GM12878 (cell line): ENCODE measurements at regions not wholly inside any gene's neighbourhood (a gene's known extent, or its start where the extent isn't known, plus 50 kb on each side); places are given as distances from the start of the nearest gene placed in this dataset.

Source experiments
- ATAC-seq: fragments of 200-7000 bp; cut with Tn5 transposase; 3 replicates; pipeline ENCODE4 v1.9.1; 2020; ENCODE audit warnings: mild to moderate bottlenecking, moderate library complexity
- BruUV-seq: library from RNA; stranded (reverse); fragments of 400-500 nt; replicated peaks from 2 replicates; lab custom pipeline; 2021; lab: Mats Ljungman, UMichigan
- CTCF ChIA-PET: fragments of 300-600 bp; sonication (Branson Sonifier 250); formaldehyde crosslinking; extraction: SDS; loops from one replicate; lab custom pipeline; 2021; ENCODE audit warnings: inconsistent platforms; lab: Yijun Ruan, JAX
- POLR2A ChIA-PET: fragments of 350-600 bp; formaldehyde crosslinking; extraction: SDS; loops from one replicate; lab custom pipeline; 2021; ENCODE audit warnings: inconsistent platforms; lab: Charles Lee
- RAD21 ChIA-PET: fragments of 300-600 bp; sonication (Branson Sonifier 250); formaldehyde crosslinking; loops from one replicate; lab custom pipeline; 2023; ENCODE audit warnings: antibody characterized with exemption; ENCODE audit not compliant: unreplicated experiment; lab: Charles Lee
- SMC1A ChIA-PET: fragments of 300-600 bp; sonication (Branson Sonifier 250); formaldehyde crosslinking; loops from one replicate; lab custom pipeline; 2023; ENCODE audit not compliant: unreplicated experiment, uncharacterized antibody; lab: Charles Lee
- DNase-seq: peaks from one replicate; pipeline ENCODE4 v3.0.0-alpha.2; 2011; ENCODE audit warnings: low read depth, low spot score
- FAIRE-seq: peaks from 3 replicates; lab custom pipeline; 2011; peaks lifted over from hg19 to GRCh38; lab: Jason Lieb, UNC
- H2AFZ ChIP-seq: 2 replicates; pipeline ENCODE4 v1.6.0; 2011; ENCODE audit warnings: low read depth, low read length, control low read depth; ENCODE audit not compliant: control insufficient read depth
- H3K27ac ChIP-seq: 2 replicates; pipeline ENCODE4 v1.5.1; 2011; ENCODE audit warnings: control low read depth; ENCODE audit not compliant: control insufficient read depth, insufficient read depth
- H3K27me3 ChIP-seq, 2 experiments: replicated peaks in 1 of 2; 2 replicates each; pipeline versions ENCODE4 v1.6.0 to v1.6.1; 2011; ENCODE audit warnings: low read length in 1 of 2; ENCODE audit not compliant: control insufficient read depth in 2 of 2, insufficient read depth in 2 of 2
- H3K36me3 ChIP-seq, 2 experiments: 2 replicates each; pipeline ENCODE4 v1.5.1; 2011; ENCODE audit warnings: low read length in 1 of 2; ENCODE audit not compliant: control insufficient read depth in 2 of 2, insufficient read depth in 2 of 2
- H3K4me1 ChIP-seq: 2 replicates; pipeline ENCODE4 v1.6.1; 2011; ENCODE audit warnings: mild to moderate bottlenecking, low read length, moderate library complexity, mixed read lengths; ENCODE audit not compliant: control insufficient read depth, insufficient read depth
- H3K4me2 ChIP-seq: 2 replicates; pipeline ENCODE4 v1.6.0; 2011; ENCODE audit warnings: control low read depth; ENCODE audit not compliant: control insufficient read depth, insufficient read depth
- H3K4me3 ChIP-seq: fragments of 200-600 bp; sonication (generic); 2 replicates; pipeline ENCODE4 v1.5.1; 2016
- H3K79me2 ChIP-seq: 2 replicates; pipeline ENCODE4 v1.6.0; 2011; ENCODE audit warnings: low read length; ENCODE audit not compliant: control insufficient read depth, insufficient read depth
- H3K9ac ChIP-seq: 2 replicates; pipeline ENCODE4 v1.8.0; 2011; ENCODE audit warnings: low read length, control low read depth, mixed read lengths; ENCODE audit not compliant: control insufficient read depth, insufficient read depth
- H3K9me3 ChIP-seq: replicated peaks from 3 replicates; pipeline ENCODE4 v1.5.1; 2011; ENCODE audit warnings: mild to moderate bottlenecking, low read length; ENCODE audit not compliant: control insufficient read depth, insufficient read depth
- H4K20me1 ChIP-seq: 2 replicates; pipeline ENCODE4 v1.6.0; 2011; ENCODE audit not compliant: control insufficient read depth, insufficient read depth
- DPF2 ChIP-seq: fragments of 450-650 bp; IDR thresholded peaks from 2 replicates; pipeline ENCODE4 v1.6.1; 2017; ENCODE audit warnings: mild to moderate bottlenecking
- EGR1 ChIP-seq, 2 experiments: IDR thresholded peaks; 1 replicate in 1 of 2; 2 replicates in 1 of 2; pipeline ENCODE4 v1.6.1; 2011 to 2012; ENCODE audit warnings: low read depth in 2 of 2, low read length in 2 of 2, borderline replicate concordance in 1 of 2, mild to moderate bottlenecking in 1 of 2, moderate library complexity in 1 of 2
- EP300 ChIP-seq, 2 experiments: fragments of 150-350 bp in 1 of 2; IDR thresholded peaks; 2 replicates each; pipeline ENCODE4 v1.6.1; 2011 to 2012; ENCODE audit warnings: low read depth in 2 of 2, low read length in 2 of 2, borderline replicate concordance in 1 of 2, improper control_type of control experiment in 1 of 2, inconsistent platforms in 1 of 2; ENCODE audit not compliant: control insufficient read depth in 1 of 2
- EZH2 ChIP-seq: IDR thresholded peaks from 2 replicates; pipeline ENCODE4 v1.6.1; 2012; ENCODE audit warnings: low read depth, mild to moderate bottlenecking, control low read depth, inconsistent platforms, low read length, borderline replicate concordance; ENCODE audit not compliant: control insufficient read depth
- HDAC6 ChIP-seq: fragments of 200-600 bp; sonication (generic); IDR thresholded peaks from one replicate; pipeline ENCODE4 v1.8.0; 2017; ENCODE audit warnings: antibody characterized with exemption; ENCODE audit not compliant: unreplicated experiment
- NFXL1 ChIP-seq: fragments of 450-650 bp; IDR thresholded peaks from 2 replicates; pipeline ENCODE4 v1.6.1; 2017; ENCODE audit warnings: antibody characterized with exemption, mild to moderate bottlenecking, borderline replicate concordance
- PAX5 ChIP-seq: IDR thresholded peaks from 2 replicates; pipeline ENCODE4 v1.6.1; 2011; ENCODE audit warnings: low read depth, low read length, borderline replicate concordance
- STAT3 ChIP-seq: IDR thresholded peaks from 2 replicates; pipeline ENCODE4 v1.6.1; 2011; ENCODE audit warnings: low read depth, low read length, improper control_type of control experiment
- TBL1XR1 ChIP-seq: IDR thresholded peaks from 2 replicates; pipeline ENCODE4 v1.6.1; 2012; ENCODE audit warnings: low read depth, low read length, improper control_type of control experiment
- TCF3 ChIP-seq: IDR thresholded peaks from 2 replicates; pipeline ENCODE4 v1.6.1; 2012; ENCODE audit warnings: low read depth, mild to moderate bottlenecking, low read length, borderline replicate concordance; ENCODE audit not compliant: insufficient read depth
- WRNIP1 ChIP-seq: IDR thresholded peaks from 2 replicates; pipeline ENCODE4 v1.6.1; 2011; ENCODE audit warnings: low read depth, low read length, improper control_type of control experiment, borderline replicate concordance
- YBX1 ChIP-seq: fragments of 450-650 bp; IDR thresholded peaks from 2 replicates; pipeline ENCODE4 v1.6.1; 2016; ENCODE audit warnings: antibody characterized with exemption
- ZNF207 ChIP-seq: fragments of 450-650 bp; IDR thresholded peaks from 2 replicates; pipeline ENCODE4 v1.6.1; 2014; ENCODE audit warnings: antibody characterized with exemption, mild to moderate bottlenecking, borderline replicate concordance
- WGBS: methylation state at CpG from one replicate; pipeline ENCODE4 v1.1.6; 2016; ENCODE audit warnings: low lambda C conversion rate; ENCODE audit not compliant: insufficient replicate concordance, insufficient coverage; ENCODE audit errors: missing lambda C conversion rate; 5-methylcytosine and 5-hydroxymethylcytosine counted together
- in situ Hi-C: fragments of 300-500 bp; cut with MboI; formaldehyde crosslinking; loops from 9 replicates; pipeline ENCODE4 v1.14.3; 2018; ENCODE audit warnings: mixed read lengths
- intact Hi-C: fragments of 100-400 bp; cut with micrococcal nuclease; formaldehyde crosslinking; loops from one replicate; pipeline ENCODE4 v1.14.2; 2022; ENCODE audit not compliant: unreplicated experiment
- TF ChIP-seq, protein P1 (sequence below): IDR thresholded peaks from 2 replicates; pipeline ENCODE4 v1.6.1; 2011; ENCODE audit warnings: borderline replicate concordance, low read depth, mild to moderate bottlenecking, moderate library complexity, low read length; ENCODE audit not compliant: insufficient read depth, poor library complexity, severe bottlenecking
- TF ChIP-seq, protein P2 (sequence below): fragments of 450-650 bp; IDR thresholded peaks from 2 replicates; pipeline ENCODE4 v1.6.1; 2018; ENCODE audit warnings: mild to moderate bottlenecking, low read depth, moderate library complexity; ENCODE audit not compliant: partially characterized antibody
- TF ChIP-seq, protein P3 (sequence below): fragments of 450-650 bp; conservative IDR thresholded peaks from 2 replicates; pipeline ENCODE4 v1.6.1; 2017; ENCODE audit warnings: mild to moderate bottlenecking, moderate library complexity
- TF ChIP-seq, protein P4 (sequence below): fragments of 450-650 bp; IDR thresholded peaks from 2 replicates; pipeline ENCODE4 v1.6.1; 2016; ENCODE audit warnings: mild to moderate bottlenecking

DNA sequence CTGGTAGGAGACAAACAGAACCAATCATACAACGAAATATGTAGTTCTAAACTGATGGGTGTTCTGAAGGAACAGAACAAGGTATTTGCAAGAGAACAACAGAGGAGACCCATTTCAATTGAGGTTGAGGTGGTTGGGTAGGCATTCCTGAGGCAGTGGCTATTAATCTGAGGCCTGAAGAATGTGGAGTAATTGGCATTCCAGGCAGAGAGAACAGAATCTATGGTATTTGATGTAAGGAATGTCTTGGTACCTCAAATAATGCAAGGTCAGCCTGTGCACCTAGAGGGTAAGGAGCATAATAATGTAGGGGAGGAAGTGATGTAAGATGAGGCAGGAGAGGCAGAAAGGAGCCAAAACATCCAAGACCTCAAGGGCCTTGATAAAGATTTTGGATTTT, 109.5 kb upstream of the TEX13C start:
- ChIA-PET CTCF (no interaction called here), SMC1A (no interaction called here), RAD21 (no interaction called here), POLR2A (no interaction called here)
- no peaks in the 10 kb centered on the region; the same call in 2 of the 3 replicates for H3K9me3 ChIP-seq
- no peaks in the 10 kb centered on the region for H3K4me1 ChIP-seq
- no peak overlapping the region for H2AFZ ChIP-seq
- H3K27ac ChIP-seq, result no peak overlapping the region
- no peak overlapping the region for H3K9ac ChIP-seq
- BruUV-seq, result no TSS peak
- H3K36me3 ChIP-seq, result no peaks in the 10 kb centered on the region
- no peaks in the 10 kb centered on the region for H4K20me1 ChIP-seq
- FAIRE-seq (no peak), DNase-seq (no peak), ATAC-seq (no peak)
- intact Hi-C loops, result no loop called here
- WGBS, result 0% methylated on average over 1 of the region's 1 CpG
- no peak overlapping the region for H3K4me3 ChIP-seq
- no peaks in the 10 kb centered on the region for H3K27me3 ChIP-seq
- no peak for TF ChIP-seq HDAC6
- no peak for TF ChIP-seq ZNF207
- TF ChIP-seq DPF2, result no peak
- TF ChIP-seq PAX5, result no peak
- TF ChIP-seq, protein P1, sequence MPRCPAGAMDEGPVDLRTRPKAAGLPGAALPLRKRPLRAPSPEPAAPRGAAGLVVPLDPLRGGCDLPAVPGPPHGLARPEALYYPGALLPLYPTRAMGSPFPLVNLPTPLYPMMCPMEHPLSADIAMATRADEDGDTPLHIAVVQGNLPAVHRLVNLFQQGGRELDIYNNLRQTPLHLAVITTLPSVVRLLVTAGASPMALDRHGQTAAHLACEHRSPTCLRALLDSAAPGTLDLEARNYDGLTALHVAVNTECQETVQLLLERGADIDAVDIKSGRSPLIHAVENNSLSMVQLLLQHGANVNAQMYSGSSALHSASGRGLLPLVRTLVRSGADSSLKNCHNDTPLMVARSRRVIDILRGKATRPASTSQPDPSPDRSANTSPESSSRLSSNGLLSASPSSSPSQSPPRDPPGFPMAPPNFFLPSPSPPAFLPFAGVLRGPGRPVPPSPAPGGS, result no peak
- TF ChIP-seq EP300 (IDR thresholded peaks at IDR 0.05; ENCODE audit: borderline replicate concordance in 1 of 2, control insufficient read depth in 1 of 2, low read depth in 2 of 2, low read length in 2 of 2), result no peak
- no peak for TF ChIP-seq NFXL1
- TF ChIP-seq YBX1, result no peak
- TF ChIP-seq, protein P2, sequence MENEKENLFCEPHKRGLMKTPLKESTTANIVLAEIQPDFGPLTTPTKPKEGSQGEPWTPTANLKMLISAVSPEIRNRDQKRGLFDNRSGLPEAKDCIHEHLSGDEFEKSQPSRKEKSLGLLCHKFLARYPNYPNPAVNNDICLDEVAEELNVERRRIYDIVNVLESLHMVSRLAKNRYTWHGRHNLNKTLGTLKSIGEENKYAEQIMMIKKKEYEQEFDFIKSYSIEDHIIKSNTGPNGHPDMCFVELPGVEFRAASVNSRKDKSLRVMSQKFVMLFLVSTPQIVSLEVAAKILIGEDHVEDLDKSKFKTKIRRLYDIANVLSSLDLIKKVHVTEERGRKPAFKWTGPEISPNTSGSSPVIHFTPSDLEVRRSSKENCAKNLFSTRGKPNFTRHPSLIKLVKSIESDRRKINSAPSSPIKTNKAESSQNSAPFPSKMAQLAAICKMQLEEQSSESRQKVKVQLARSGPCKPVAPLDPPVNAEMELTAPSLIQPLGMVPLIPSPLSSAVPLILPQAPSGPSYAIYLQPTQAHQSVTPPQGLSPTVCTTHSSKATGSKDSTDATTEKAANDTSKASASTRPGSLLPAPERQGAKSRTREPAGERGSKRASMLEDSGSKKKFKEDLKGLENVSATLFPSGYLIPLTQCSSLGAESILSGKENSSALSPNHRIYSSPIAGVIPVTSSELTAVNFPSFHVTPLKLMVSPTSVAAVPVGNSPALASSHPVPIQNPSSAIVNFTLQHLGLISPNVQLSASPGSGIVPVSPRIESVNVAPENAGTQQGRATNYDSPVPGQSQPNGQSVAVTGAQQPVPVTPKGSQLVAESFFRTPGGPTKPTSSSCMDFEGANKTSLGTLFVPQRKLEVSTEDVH, result no peak
- TF ChIP-seq STAT3, result no peak
- TF ChIP-seq, protein P3, sequence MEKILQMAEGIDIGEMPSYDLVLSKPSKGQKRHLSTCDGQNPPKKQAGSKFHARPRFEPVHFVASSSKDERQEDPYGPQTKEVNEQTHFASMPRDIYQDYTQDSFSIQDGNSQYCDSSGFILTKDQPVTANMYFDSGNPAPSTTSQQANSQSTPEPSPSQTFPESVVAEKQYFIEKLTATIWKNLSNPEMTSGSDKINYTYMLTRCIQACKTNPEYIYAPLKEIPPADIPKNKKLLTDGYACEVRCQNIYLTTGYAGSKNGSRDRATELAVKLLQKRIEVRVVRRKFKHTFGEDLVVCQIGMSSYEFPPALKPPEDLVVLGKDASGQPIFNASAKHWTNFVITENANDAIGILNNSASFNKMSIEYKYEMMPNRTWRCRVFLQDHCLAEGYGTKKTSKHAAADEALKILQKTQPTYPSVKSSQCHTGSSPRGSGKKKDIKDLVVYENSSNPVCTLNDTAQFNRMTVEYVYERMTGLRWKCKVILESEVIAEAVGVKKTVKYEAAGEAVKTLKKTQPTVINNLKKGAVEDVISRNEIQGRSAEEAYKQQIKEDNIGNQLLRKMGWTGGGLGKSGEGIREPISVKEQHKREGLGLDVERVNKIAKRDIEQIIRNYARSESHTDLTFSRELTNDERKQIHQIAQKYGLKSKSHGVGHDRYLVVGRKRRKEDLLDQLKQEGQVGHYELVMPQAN, result no peak
- TF ChIP-seq WRNIP1, result no peak
- TF ChIP-seq EZH2, result no peak
- TF ChIP-seq, protein P4, sequence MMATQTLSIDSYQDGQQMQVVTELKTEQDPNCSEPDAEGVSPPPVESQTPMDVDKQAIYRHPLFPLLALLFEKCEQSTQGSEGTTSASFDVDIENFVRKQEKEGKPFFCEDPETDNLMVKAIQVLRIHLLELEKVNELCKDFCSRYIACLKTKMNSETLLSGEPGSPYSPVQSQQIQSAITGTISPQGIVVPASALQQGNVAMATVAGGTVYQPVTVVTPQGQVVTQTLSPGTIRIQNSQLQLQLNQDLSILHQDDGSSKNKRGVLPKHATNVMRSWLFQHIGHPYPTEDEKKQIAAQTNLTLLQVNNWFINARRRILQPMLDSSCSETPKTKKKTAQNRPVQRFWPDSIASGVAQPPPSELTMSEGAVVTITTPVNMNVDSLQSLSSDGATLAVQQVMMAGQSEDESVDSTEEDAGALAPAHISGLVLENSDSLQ, result no peak
- no peak for TF ChIP-seq EGR1 (IDR thresholded peaks at IDR 0.05; ENCODE audit: borderline replicate concordance in 1 of 2, low read depth in 2 of 2, low read length in 2 of 2)
- TF ChIP-seq TCF3, result no peak
- no peak for TF ChIP-seq TBL1XR1
- no peak overlapping the region for H3K4me2 ChIP-seq
- in situ Hi-C loops, result no loop called here
- no peaks in the 10 kb centered on the region for H3K79me2 ChIP-seq
